GM18873 (cell line): ENCODE measurements at regions not wholly inside any gene's neighbourhood (a gene's known extent, or its start where the extent isn't known, plus 50 kb on each side); places are given as distances from the start of the nearest gene placed in this dataset.
"Not testable (repeated sequence)": the region's sequence is repeated elsewhere in the genome, so short reads cannot be mapped to it uniquely, and the experiment has no call there.

Experiments
- ATAC-seq: cut with Tn5 transposase; IDR thresholded peaks from one replicate; pipeline ENCODE4 v1.9.1; 2021; ENCODE audit warnings: mild to moderate bottlenecking, moderate library complexity, moderate number of reproducible peaks; ENCODE audit not compliant: unreplicated experiment, low FRiP score

- not testable (repeated sequence) for ATAC-seq
Observed at GRCh38 chr16:31581065-31581464, 53.4 kb downstream of the AHSP start.

- not testable (repeated sequence) for ATAC-seq
Observed at GRCh38 chr16:31601737-31602384, 74.2 kb downstream of the AHSP start.

DNA sequence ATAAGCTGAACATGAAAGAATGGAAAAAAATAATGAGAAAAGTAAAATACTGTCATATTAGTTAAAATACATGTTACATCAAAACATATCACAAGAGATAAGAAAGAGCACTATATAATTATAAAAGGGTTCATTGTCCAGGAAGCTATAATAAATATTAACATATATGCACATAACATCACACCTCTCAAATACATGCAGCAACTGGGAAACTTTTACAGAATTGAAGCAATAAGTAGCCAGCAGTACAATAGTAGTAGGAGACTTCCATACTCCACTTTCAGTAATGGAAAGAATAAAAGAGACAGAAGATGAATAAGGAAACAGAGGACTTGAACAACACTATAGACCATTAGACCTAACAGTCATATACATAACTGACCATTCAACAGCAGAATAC, 90.4 kb downstream of the AHSP start:
- ATAC-seq: no peak

GRCh38 chr16:31636433-31636832, 108.7 kb downstream of the AHSP start:
- no peak for ATAC-seq

GRCh38 chr16:31641279-31641678, 113.6 kb downstream of the AHSP start:
- ATAC-seq: no peak

DNA sequence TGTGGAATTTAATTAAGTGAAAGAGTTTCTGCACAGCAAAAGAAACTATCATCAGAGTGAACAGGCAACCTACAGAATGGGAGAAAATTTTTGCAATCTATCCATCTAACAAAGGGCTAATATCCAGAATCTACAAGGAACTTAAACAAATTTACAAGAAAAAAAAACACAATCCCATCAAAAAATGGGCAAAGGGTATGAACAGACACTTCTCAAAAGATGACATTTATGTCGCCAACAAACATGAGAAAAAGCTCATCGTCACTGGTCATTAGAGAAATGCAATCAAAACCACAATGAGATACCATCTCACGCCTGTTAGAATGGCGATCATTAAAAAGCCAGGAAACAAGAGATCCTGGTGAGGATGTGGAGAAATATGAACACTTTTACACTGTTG, 128.0 kb downstream of the AHSP start:
- not testable (repeated sequence) for ATAC-seq

GRCh38 chr16:31664683-31665482, 137.2 kb downstream of the AHSP start:
- no peak for ATAC-seq

DNA sequence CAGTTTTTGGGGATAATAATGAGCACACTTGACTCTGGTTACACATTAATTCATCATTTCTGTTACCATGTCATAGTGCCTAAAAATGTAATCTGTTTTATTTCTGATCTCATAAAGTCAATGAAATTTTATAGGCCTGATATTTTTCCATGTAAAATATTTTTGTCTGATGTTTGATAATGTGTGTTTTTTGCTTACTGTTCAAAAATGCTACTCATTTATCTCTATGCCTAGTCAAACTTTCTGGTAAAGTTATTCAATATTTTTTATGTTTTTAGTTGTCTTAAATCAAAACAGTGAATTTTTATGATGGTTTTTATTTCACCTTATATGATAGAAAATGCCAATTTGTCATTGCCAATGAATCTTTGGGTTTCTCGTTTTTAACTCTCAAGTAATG, 147.0 kb downstream of the AHSP start:
- ATAC-seq: no peak

DNA sequence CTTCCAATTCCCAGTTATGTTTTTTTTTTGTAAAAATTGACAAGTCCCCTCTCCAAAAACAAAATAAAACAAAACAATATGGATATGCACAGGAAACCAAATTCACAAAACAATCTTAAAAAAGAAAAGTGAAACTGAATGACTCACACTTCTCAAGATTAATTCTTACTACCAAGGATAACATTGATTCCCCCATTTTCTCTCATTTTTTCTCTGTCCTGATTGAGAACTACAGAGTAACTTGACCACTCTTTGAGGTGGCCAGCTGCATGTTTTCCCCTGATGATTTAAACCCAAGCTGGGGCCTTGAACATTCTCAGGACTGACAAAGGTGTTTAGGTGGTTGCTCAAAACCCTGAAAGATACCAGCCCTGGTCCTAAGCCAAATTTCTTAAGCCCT, 149.0 kb downstream of the AHSP start:
- no peak for ATAC-seq

DNA sequence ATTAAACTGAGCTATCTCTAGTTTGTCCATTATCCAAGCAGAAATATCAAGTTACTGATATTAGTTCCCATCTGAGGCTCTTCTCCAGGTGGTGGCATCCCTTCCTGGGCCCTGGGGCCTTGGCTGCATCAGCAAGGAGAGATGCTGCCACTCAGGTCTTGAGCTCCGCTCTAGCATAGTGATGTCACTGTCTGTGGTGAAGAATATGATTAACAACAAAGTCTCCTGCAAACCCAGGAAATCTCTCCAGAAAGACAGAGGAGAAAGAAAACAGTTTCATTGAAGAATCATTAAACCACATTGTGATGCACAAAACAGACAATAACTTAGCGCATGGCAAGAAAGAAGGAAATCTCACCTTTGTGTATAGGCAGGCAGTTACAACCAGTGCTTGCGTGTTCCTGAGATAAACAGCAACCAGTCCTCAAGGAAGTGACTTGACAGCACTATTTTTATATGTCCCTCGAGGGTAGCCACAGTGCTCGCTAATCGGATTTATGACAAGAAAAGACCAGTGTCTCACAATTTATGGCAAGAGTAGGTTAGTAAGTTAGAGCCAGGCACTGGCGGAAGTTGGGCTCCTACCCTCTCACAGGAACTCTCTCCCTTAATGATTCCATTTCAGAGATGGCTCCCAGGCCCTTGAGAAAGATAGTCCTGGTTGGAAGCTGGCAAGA, 151.1 kb downstream of the AHSP start:
- no peak for ATAC-seq

- ATAC-seq: not testable (repeated sequence)
Observed at GRCh38 chr16:31689331-31689730, 161.6 kb downstream of the AHSP start.

GRCh38 chr16:31692338-31692737, 164.6 kb downstream of the AHSP start:
- ATAC-seq: not testable (repeated sequence)

GRCh38 chr16:31693733-31694132, 166.0 kb downstream of the AHSP start:
- ATAC-seq: no peak

GRCh38 chr16:31694461-31694860, 166.8 kb downstream of the AHSP start:
- ATAC-seq: no peak

DNA sequence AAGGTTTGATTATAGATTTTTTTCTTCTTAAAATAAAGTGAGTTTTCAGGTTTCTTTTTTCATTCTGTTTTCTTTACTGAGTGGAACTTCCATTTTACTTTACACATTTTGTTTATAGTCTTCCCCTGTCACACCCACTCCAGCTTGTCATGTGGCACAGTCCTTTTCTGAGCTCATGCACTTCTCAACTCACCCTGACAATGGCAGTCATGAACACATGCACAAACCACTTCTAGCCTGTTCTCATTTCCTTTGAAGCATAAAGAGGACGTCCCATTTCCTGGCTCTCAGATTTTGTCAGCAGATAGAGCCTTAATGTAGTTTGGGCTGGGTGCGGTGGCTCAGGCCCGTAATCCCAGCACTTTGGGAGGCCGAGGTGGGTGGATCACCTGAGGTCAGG, 168.0 kb downstream of the AHSP start:
- ATAC-seq: peak; percentile 45

DNA sequence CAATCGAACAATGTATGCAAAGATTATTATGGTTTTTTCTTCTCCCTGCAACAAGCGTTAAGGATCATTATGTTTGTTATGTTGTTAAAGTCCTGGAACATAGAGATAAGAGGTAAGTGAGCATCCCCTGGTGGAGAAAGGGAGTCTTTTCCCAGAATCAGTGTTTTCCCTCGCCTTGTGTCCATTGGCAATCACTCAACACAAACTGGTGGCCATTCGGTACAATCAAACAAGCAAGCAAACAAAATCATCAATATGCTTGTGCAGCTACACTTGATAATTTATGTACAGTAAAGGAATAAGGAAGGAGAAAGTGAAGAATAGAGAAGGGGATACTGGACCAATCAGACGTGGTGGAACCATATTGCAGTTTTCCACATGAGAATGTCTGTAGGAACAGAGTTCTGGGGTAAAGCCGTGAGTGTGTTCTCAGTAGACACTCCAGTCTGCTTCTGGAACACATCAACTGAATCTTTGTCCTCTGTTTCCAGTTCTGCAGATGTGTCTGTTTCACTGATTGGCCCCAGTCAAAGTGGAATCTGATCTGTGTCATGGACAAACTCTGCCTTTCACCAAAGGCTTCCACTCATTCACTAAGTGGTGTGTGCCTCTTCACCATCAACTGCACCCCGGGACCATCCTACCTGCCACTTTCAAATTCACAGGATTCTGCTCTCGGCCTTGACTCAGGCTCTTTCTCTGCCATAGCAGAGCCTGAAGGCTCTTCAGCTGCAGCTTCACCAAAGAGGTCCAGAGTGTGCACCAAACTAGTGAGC, 169.5 kb downstream of the AHSP start:
- ATAC-seq: no peak

DNA sequence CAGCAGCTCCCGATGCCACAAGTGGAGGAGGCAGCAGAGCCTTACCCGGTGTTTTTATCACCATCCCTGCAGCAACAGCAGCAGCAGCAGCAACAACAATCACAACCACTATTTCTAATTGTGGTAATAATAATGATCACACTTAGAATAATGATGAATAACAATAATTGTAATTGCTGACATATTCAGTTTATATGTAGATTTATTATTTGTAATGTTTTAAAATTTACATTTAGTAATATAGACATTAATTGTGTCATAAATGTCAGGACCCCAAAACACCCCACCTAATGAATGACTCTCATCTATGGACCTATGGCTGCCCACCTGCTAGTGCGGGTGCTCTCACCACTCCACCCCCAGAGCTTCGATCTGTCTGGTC, 170.0 kb downstream of the AHSP start:
- ATAC-seq: no peak

DNA sequence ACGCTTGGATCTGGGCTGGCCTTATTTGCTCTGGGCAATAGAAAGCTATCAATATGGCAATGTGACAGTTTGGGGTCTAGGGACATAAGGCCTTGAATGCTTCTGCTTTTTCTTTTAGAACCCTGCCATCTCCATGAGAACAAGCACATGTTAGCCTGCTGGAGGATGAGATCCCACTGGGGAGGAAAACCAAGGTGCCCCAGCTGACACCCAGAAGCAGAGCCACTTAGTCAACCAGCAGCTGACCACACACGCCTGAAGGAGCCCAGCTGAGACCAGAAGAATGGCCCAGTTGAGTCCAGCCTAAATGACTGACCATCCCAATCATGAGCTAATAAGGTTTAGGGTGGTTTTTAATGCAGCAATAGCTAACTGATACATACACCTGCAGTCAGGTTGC, 171.2 kb downstream of the AHSP start:
- ATAC-seq: no peak

DNA sequence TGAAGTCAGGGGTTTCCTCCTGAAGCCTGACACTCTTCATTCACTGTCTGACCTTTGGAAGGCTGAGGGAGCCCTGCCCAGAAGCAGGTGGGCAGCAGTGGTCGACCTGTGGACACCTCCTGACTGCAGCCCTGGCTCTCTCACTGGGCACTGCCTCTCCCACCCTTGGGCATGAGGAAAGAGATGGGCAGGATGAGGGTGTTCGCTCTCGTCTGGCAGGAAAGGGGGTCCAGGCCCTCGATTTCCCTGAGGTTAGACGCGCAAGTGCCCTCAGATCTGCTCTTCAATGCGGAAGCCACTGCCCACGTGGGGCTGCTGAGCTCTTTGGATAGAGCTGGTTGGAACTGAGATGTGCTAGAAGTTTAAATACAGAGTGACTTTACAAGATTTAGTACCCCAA, 171.9 kb downstream of the AHSP start:
- no peak for ATAC-seq

DNA sequence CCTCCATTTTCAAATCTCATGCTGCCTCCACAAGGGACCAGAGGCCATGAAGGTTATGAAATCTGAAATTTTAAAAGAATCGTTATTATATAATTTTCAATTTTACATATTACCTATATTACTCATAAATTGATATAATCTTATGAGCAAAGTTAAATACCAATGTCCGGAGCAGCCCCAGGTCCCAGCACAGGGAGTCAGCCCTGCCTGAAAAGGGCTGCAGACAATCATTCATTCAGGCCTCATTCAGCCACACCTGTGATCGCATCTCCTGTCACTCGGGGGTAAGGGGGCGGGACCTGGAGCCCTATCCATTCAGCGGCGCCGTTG, 172.5 kb downstream of the AHSP start:
- ATAC-seq: peak; percentile 76
